ENCODE measurements at regions not wholly inside any gene's neighbourhood (a gene's known extent, or its start where the extent isn't known, plus 50 kb on each side); places are given as distances from the start of the nearest gene placed in this dataset.

GRCh38 chr1:189432753-189433152 lies 1044.9 kb downstream of the BRINP3 start:
- DNase-seq = no peak

DNA sequence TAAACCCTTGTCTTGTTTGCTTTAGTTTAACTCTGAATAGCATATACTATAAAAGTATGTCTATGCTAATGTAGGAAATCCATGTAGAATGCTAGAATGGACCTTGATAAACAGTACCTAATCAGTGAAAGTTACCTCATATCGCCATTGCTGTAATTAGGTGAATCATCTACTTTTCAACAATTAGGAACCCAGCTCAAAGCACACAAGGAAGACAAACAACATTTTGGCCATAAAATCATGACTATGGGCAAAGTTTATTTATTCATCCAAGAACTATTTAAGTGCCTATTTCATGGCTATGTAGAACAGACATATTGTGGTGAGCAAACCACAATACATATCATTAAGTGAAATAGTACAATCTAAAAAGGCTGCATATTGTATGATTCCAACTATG lies 1043.2 kb downstream of the BRINP3 start:
- DNase-seq = no peak

GRCh38 chr1:189435398-189435797 lies 1042.3 kb downstream of the BRINP3 start:
- no peak for DNase-seq

DNA sequence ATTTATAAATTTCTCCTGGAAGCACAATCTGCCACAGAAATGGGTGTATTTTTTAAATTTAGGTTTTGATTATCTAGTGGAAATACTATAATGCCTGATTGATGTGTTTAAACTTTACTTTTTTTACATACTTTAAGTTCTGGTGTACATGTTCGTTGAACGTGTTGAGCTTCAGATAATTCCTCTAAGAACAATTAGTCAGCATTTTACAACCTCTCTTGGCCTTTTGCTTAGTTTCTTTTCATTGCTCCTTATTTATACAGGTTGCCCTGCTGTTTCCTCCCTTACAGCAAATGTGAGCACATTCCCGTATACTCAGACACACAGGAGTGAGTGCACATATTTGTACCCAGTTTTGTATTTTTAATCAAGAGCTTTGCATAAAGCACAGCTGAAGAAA lies 1038.9 kb downstream of the BRINP3 start:
- DNase-seq = no peak

DNA sequence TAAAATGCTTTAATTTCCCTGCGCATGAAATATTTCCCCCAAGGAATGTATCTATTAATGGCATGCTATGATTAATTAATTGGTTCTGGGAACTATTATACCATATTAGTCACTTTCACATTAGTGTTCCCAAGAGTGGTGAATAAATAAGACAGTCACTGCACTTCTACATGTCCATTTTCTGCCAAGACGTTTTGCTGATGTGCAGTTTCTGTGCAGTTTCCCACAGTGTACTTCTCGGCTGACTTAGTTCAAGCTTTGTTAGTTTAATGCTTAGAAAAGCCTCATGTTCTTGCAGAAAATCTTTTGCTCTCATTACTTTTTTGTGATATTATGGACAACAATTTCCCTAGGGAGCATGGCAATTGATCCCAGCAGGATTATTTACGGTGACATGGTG lies 1014.5 kb downstream of the BRINP3 start:
- DNase-seq = no peak

- no peak for DNase-seq
Observed at GRCh38 chr1:189496768-189497167, 980.9 kb downstream of the BRINP3 start.

GRCh38 chr1:189499736-189500135 lies 977.9 kb downstream of the BRINP3 start:
- no peak for DNase-seq

DNA sequence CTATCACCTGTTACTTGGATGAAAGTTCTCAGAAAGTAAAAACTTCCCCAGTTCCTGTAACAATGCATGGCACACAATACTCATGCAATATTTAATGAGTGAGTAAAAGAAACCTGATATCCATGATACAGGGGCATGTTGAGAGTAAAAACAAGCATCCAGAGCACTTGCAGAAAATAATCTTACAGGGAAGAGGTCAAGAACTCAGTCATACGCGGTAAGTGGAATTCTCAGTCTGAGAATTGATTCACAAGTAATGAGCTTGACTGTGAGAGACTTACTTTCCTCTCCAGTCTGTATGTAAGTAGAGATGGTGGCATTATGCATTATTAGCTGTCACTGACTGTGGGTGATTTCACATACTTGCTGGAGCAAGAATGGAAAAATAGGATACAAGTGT lies 976.9 kb downstream of the BRINP3 start:
- no peak for DNase-seq

GRCh38 chr1:189510827-189511226 lies 966.8 kb downstream of the BRINP3 start:
- no peak for DNase-seq

DNA sequence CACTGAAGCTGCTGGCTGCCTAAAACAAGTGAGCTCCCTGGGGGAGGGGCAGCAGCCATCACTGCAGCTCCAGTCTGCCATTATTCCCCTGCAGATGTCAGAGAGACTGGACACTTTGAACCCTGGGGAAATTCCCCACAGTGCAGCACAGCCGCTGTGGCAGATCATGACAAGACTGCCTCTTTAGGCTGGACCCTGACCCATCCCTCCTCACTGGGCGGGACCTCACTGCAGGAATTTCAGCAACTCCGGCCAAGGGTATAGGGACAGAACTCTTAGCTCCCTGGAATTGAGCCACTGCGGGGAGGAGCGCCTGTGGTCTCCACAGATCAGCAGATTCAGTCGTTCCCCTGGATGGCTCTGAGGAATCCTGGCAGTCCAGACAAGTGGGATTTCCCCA lies 964.6 kb downstream of the BRINP3 start:
- DNase-seq = no peak

DNA sequence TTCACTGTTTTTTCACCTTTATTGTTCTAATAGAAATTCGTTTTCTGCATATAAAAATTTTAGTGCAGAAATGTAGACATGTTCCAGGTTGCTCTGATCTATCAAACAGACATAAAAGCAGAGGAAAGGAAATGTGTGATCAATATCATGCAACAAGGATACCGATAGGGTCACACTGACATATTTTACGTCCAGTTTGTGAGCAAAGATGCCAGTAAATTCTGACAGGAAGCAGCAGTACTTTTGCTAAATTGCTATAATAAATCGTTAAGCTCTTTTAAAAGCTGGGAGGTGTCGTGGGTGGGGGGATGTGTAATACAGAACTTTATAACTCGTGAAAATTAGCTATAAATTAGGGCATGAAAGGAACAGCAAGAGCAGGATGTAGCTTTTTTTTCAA lies 955.2 kb downstream of the BRINP3 start:
- DNase-seq = no peak

DNA sequence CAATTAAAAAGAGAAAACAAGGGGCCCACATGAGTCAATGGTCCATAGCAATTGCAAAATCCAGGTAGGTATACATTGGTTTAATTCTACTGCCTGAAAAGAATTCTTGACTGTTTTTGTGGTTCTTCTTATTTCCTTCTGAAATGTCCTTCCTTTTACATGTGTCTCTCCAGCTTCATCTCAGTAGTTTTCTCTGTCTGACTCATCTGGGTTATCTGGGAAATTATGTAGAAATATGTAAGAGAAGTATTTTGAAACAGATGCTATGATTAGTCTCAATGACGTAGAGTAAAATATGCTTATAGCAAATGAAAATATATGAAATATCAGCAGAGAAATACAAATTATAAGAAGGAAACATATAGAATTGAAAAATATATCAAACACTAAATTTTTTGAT lies 953.2 kb downstream of the BRINP3 start:
- no peak for DNase-seq

DNA sequence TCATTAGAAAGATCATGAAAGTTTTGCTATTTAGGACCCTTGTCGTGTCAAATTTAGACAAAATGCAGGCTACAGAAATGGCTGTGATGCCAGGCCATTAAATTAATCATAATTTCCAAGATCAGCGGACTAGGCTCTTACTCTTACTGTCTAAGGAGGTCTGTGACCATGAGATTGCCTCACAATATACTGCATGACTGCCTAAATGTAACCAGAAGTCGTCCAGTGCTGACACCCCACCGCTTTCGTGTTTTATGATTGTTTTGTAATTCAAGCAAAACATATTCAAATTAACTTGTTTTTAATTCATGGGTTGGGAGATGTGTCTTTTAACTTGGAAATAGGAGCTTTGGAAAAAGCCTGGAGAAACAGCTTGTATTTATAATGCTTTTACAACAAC lies 947.5 kb downstream of the BRINP3 start:
- no peak for DNase-seq

GRCh38 chr1:189538271-189538670 lies 939.4 kb downstream of the BRINP3 start:
- DNase-seq = no peak

- DNase-seq = no peak
Observed at GRCh38 chr1:189550498-189550897, 927.2 kb downstream of the BRINP3 start.

DNA sequence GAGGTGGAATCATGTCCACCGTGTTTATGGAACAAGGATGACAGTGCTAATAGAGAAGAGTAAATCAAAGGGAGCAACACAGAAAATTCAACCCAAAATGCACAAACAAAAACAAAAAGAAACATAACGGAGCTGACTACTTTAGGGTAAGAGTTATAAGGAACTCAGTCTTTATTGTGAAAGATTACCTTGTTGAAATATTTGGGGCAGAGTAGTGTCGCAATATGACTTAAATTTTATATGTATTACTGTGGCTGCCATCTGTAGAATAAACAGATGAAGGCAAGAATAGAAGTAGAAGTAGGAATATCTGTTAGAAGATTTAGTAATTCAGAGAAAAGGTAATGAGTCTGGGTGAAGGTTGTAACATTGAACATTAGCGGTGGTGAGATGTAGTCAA lies 913.9 kb downstream of the BRINP3 start:
- DNase-seq = no peak

- no peak for DNase-seq
Observed at GRCh38 chr1:189567890-189568289, 909.8 kb downstream of the BRINP3 start.

GRCh38 chr1:189596197-189596596 lies 881.5 kb downstream of the BRINP3 start:
- no peak for DNase-seq

GRCh38 chr1:189597083-189597482 lies 880.6 kb downstream of the BRINP3 start:
- DNase-seq = no peak

GRCh38 chr1:189605226-189605625 lies 872.4 kb downstream of the BRINP3 start:
- no peak for DNase-seq

- no peak for DNase-seq
Observed at GRCh38 chr1:189606047-189606446, 871.6 kb downstream of the BRINP3 start.

GRCh38 chr1:189606795-189607476 lies 870.7 kb downstream of the BRINP3 start:
- DNase-seq = no peak

DNA sequence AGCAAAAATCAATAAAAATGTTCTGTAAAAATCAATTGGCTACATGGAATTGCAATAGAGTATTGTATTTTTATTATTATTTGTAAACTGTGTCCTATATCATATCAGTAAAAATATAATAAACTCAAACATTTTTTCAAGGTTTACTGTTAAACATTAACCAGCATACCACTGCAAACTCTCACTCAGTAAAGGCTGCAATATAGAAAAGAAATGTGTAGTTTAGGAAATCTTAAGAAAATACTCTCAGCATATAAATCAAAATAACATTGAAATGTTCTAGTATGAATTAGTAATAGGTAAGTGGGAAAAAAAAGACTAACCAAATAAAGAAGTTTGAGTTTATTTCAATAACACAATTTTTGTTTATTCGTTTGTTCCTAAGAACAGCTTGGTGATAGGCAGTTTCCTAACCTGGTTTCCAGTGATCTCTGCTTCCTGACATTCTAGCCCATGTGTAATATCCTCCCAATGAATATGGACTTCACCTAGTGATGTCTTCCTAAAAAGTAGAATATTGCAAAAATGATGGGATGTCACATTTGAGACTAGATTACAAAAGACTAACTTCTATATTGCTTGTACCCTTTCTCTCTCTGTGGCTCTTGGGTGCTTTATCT lies 870.1 kb downstream of the BRINP3 start:
- no peak for DNase-seq

DNA sequence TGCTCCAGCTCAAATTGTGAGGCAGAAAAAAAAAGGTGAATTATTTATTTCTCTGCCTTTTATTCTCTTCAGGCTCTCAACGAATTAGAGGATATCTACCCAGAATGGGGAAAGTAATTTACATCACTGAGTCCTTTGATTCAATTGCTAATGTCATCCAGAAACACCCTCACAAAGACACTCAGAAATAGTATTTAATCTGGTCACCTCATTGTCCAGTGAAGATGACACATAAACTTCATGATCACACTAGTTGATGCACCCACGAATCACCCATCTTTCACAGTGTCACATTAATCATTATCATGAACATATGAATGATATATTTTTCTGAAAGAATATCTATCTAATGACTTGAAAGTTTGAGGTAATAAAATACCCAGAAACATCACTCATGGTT lies 868.5 kb downstream of the BRINP3 start:
- DNase-seq = no peak

- DNase-seq = no peak
Observed at GRCh38 chr1:189616893-189617292, 860.8 kb downstream of the BRINP3 start.

All from NCI-H82 (cell line).